ENCODE measurements at regions not wholly inside any gene's neighbourhood (a gene's known extent, or its start where the extent isn't known, plus 50 kb on each side); places are given as distances from the start of the nearest gene placed in this dataset.

DNA sequence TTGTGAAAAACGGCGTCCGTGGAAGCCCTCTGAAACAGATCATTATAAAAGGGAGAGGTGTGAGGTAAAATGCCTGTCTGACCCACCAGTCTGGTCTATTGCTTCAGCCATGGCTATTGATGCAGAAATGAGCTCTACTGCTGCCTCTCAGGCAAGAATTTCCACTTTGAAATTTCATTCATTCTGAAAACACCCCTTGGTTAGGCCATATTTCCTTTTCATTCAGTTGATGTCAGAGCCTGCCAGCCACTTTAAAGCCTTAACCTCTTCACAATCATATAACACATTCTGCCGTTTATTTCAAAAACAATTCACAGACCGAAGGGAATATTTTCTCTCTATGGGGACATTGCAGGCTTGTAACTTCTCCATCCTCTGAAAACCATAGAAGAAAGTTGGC, 71.9 kb downstream of the FOXB1 start:
- TF ChIP-seq, protein P1, sequence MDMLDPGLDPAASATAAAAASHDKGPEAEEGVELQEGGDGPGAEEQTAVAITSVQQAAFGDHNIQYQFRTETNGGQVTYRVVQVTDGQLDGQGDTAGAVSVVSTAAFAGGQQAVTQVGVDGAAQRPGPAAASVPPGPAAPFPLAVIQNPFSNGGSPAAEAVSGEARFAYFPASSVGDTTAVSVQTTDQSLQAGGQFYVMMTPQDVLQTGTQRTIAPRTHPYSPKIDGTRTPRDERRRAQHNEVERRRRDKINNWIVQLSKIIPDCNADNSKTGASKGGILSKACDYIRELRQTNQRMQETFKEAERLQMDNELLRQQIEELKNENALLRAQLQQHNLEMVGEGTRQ (IDR thresholded peaks at IDR 0.05), result no peak
- TF ChIP-seq, protein P2, sequence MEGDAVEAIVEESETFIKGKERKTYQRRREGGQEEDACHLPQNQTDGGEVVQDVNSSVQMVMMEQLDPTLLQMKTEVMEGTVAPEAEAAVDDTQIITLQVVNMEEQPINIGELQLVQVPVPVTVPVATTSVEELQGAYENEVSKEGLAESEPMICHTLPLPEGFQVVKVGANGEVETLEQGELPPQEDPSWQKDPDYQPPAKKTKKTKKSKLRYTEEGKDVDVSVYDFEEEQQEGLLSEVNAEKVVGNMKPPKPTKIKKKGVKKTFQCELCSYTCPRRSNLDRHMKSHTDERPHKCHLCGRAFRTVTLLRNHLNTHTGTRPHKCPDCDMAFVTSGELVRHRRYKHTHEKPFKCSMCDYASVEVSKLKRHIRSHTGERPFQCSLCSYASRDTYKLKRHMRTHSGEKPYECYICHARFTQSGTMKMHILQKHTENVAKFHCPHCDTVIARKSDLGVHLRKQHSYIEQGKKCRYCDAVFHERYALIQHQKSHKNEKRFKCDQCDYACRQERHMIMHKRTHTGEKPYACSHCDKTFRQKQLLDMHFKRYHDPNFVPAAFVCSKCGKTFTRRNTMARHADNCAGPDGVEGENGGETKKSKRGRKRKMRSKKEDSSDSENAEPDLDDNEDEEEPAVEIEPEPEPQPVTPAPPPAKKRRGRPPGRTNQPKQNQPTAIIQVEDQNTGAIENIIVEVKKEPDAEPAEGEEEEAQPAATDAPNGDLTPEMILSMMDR (IDR thresholded peaks at IDR 0.05), result no peak
- TF ChIP-seq RCOR1 (IDR thresholded peaks at IDR 0.05; ENCODE audit: low read depth, low read length), result no peak
- TF ChIP-seq, protein P3, sequence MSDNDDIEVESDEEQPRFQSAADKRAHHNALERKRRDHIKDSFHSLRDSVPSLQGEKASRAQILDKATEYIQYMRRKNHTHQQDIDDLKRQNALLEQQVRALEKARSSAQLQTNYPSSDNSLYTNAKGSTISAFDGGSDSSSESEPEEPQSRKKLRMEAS (IDR thresholded peaks at IDR 0.05), result no peak
- TF ChIP-seq, protein P4, sequence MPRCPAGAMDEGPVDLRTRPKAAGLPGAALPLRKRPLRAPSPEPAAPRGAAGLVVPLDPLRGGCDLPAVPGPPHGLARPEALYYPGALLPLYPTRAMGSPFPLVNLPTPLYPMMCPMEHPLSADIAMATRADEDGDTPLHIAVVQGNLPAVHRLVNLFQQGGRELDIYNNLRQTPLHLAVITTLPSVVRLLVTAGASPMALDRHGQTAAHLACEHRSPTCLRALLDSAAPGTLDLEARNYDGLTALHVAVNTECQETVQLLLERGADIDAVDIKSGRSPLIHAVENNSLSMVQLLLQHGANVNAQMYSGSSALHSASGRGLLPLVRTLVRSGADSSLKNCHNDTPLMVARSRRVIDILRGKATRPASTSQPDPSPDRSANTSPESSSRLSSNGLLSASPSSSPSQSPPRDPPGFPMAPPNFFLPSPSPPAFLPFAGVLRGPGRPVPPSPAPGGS (IDR thresholded peaks at IDR 0.05), result no peak
- TF ChIP-seq EP300 (IDR thresholded peaks at IDR 0.05), result no peak
- TF ChIP-seq SMC3 (IDR thresholded peaks at IDR 0.05), result no peak
- no peak for TF ChIP-seq CHD2 (IDR thresholded peaks at IDR 0.05; ENCODE audit: low read length, partially characterized antibody)
- TF ChIP-seq BHLHE40 (IDR thresholded peaks at IDR 0.05; ENCODE audit: low read depth, low read length), result no peak

Data from A549 (cell line).